Brain microvascular endothelial cell (primary cell): ENCODE measurements at regions not wholly inside any gene's neighbourhood (a gene's known extent, or its start where the extent isn't known, plus 50 kb on each side); places are given as distances from the start of the nearest gene placed in this dataset.

Experiments used
- DNase-seq: peaks from one replicate; pipeline ENCODE4 v3.0.0-alpha.2; 2020
- H3K27ac ChIP-seq: fragments of 250-450 bp; sonication (Bioruptor Pico); 2 replicates; pipeline ENCODE4 v1.5.1; 2020; ENCODE audit warnings: mild to moderate bottlenecking, moderate library complexity
- H3K27me3 ChIP-seq: fragments of 250-450 bp; sonication (Bioruptor Pico); replicated peaks from 2 replicates; pipeline ENCODE4 v1.5.1; 2020; ENCODE audit warnings: mild to moderate bottlenecking
- H3K36me3 ChIP-seq: fragments of 250-450 bp; sonication (Bioruptor Pico); replicated peaks from 2 replicates; pipeline ENCODE4 v1.5.1; 2020; ENCODE audit warnings: mild to moderate bottlenecking
- H3K4me3 ChIP-seq: 2 replicates; pipeline ENCODE4 v1.5.1; 2011; ENCODE audit warnings: low read depth, mild to moderate bottlenecking, control low read depth, low read length, moderate library complexity
- in situ Hi-C: cut with HindIII; loops from 2 replicates; pipeline ENCODE4 v1.10.0; 2017; ENCODE audit warnings: low sequenced_read_pairs, low pct_ligation_motif_present
- TF ChIP-seq, protein P1 (sequence below): IDR thresholded peaks from 2 replicates; pipeline ENCODE4 v1.5.1; 2011; ENCODE audit warnings: low read depth, mild to moderate bottlenecking, moderate library complexity, low read length, control low read depth, inconsistent platforms; ENCODE audit errors: missing control alignments

DNA sequence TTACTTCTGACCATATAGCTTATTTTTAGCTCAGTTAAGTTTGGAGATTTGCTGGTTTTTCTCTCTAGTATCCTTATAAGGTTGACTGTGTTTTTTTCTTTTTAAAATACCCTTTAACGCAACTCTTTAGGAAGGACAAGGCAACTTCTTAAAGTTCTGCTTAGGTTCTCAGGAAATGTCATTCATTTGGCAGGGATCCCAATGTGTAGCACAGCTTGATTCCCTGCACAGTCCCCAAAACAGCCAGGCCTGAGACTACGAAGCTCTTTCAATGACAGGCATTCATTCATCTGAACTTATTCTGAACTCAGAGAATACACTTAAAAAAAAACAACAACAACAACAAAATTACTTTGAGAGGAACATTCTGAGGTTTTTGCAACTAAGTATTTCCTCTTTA is 1765.8 kb downstream of the PCDH7 start:
- no peak overlapping the region for H3K27ac ChIP-seq
- H3K36me3 ChIP-seq = no peaks in the 10 kb centered on the region
- in situ Hi-C loops = no loop called here
- no peak overlapping the region for H3K4me3 ChIP-seq
- TF ChIP-seq, protein P1, sequence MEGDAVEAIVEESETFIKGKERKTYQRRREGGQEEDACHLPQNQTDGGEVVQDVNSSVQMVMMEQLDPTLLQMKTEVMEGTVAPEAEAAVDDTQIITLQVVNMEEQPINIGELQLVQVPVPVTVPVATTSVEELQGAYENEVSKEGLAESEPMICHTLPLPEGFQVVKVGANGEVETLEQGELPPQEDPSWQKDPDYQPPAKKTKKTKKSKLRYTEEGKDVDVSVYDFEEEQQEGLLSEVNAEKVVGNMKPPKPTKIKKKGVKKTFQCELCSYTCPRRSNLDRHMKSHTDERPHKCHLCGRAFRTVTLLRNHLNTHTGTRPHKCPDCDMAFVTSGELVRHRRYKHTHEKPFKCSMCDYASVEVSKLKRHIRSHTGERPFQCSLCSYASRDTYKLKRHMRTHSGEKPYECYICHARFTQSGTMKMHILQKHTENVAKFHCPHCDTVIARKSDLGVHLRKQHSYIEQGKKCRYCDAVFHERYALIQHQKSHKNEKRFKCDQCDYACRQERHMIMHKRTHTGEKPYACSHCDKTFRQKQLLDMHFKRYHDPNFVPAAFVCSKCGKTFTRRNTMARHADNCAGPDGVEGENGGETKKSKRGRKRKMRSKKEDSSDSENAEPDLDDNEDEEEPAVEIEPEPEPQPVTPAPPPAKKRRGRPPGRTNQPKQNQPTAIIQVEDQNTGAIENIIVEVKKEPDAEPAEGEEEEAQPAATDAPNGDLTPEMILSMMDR = no peak
- no peak for DNase-seq
- no peaks in the 10 kb centered on the region for H3K27me3 ChIP-seq

DNA sequence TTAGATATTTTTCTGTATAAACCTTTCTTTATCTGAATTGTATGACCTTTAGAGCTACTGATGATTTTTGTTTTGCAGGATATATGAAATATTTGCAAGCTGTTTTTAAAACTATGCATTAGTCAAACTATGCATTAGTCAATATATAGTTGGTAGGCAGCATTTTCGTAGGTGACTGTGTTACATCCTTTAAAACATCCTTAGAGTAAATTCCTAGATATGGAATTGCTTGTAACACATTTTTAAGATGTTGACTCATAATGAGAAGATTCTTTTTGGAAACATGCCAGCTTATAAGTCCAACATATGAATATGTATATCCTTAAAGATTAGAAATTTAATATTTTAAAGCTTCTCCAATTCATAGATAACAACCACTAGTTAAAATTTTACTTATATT is 1768.5 kb downstream of the PCDH7 start:
- in situ Hi-C loops = no loop called here
- Histone ChIP-seq H3K4me3 (no peak overlapping the region), H3K36me3 (no peaks in the 10 kb centered on the region), H3K27ac (peak overlapping the region; percentile 31), H3K27me3 (no peaks in the 10 kb centered on the region)
- TF ChIP-seq, protein P1 = no peak
- DNase-seq = no peak

DNA sequence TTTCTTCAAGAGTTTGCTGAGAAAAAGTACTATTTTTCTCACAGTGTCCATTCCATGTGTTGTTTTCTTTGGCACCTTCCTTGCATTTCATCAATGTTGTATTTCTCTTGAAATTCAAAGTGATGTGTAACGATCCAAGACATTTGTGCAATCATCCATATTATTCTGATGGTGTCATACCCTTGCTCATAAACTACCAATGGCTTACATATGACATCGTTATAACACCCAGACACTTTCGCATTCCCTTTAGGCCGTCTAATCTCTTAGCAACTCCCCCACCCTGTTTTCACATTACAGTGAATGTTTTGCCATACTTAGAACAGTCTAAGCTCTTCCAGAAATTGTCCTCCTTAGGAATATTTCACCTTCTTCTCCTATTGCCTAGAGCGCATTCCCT is 1779.0 kb downstream of the PCDH7 start:
- H3K4me3 ChIP-seq = no peak overlapping the region
- TF ChIP-seq, protein P1 = no peak
- no peaks in the 10 kb centered on the region for H3K27me3 ChIP-seq
- in situ Hi-C loops = no loop called here
- peak overlapping the region; percentile 98 for H3K27ac ChIP-seq
- DNase-seq = peak; percentile 93
- no peaks in the 10 kb centered on the region for H3K36me3 ChIP-seq

DNA sequence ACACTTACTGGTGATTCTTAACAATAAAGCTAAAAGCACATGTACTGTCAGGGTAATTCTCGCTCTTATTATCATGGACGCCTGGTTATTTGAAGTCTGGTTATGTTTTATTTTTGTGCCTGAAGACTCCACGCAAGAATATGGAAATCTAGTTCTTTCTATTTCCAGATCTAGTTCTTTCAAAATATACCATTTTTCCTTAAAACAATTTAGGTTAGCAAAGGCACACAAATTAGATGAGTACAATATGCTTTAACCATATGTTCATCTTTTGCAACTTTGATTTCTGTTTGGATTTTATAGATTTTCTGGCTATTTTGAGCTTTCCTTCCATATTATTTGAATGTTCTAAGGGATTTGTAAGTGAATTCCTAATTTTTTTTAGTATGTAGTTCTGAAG is 1783.1 kb downstream of the PCDH7 start:
- Histone ChIP-seq H3K4me3 (no peak overlapping the region), H3K36me3 (no peaks in the 10 kb centered on the region), H3K27me3 (no peaks in the 10 kb centered on the region), H3K27ac (no peak overlapping the region)
- in situ Hi-C loops = no loop called here
- no peak for DNase-seq
- TF ChIP-seq, protein P1 = no peak

DNA sequence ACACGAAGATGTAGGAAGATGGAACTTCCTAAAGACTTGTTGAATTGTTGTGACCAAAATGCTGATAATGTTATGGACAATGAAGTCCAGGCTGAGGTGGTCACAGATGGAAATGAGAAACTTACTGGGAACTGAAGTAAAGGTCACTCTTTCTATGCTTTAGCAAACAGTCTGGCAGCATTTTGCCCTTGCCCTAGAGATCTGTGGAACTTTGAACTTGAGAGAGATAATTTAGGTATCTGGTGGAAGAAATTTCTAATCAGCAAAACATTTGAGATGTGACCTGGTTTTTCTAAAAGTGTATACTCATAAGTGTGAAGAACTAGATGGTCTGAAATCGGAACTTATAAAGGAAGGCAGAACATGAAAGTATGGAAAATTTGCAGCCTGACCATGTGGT is 1785.9 kb downstream of the PCDH7 start:
- TF ChIP-seq, protein P1 = no peak
- Histone ChIP-seq H3K27me3 (no peaks in the 10 kb centered on the region), H3K4me3 (no peak overlapping the region), H3K36me3 (no peaks in the 10 kb centered on the region), H3K27ac (no peak overlapping the region)
- in situ Hi-C loops = no loop called here
- DNase-seq = no peak

DNA sequence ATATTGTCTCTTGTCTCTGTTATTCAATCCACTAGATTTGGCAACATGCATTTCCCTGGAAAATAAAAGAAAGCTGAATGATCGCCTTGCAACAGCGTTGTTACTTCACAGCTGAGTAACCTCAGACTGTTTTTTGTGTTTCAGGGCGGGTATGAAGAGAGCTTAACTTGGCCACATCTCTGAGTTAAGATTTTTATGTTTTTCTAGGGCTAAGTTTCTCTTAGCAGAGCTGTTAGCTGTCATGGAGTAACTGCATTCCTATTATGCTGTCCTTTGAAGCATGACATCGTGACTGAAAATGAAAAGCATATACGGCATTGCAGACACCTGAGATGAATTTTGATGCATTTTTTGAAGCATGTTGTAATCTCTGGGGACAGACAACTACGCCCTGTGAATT is 1798.9 kb downstream of the PCDH7 start:
- no peak for DNase-seq
- in situ Hi-C loops = no loop called here
- no peak overlapping the region for H3K4me3 ChIP-seq

More for the DNA sequence above, 1798.9 kb downstream of the PCDH7 start:
- no peaks in the 10 kb centered on the region for H3K27me3 ChIP-seq
- no peak overlapping the region for H3K27ac ChIP-seq
- no peaks in the 10 kb centered on the region for H3K36me3 ChIP-seq
- TF ChIP-seq, protein P1 = no peak
